Activated CD4-positive, alpha-beta T cell treated with anti-CD3 and anti-CD28 coated beads for 4 hours (primary cell): ENCODE measurements at regions not wholly inside any gene's neighbourhood (a gene's known extent, or its start where the extent isn't known, plus 50 kb on each side); places are given as distances from the start of the nearest gene placed in this dataset.

Experiments used
- DNase-seq, 2 donors: peaks; one replicate each; pipeline ENCODE4 v3.0.0-alpha.2; 2020

GRCh38 chr12:125193376-125194152 is 128.3 kb downstream of the AACS start:
- DNase-seq = no peak

- DNase-seq = no peak
Observed at GRCh38 chr12:125194163-125194773, 129.0 kb downstream of the AACS start.

GRCh38 chr12:125194987-125195386 is 129.8 kb downstream of the AACS start:
- no peak for DNase-seq

GRCh38 chr12:125197326-125197725 is 132.1 kb downstream of the AACS start:
- DNase-seq = no peak

GRCh38 chr12:125198652-125199051 is 133.4 kb downstream of the AACS start:
- DNase-seq = no peak

- DNase-seq = no peak
Observed at GRCh38 chr12:125201090-125201489, 135.9 kb downstream of the AACS start.

GRCh38 chr12:125201940-125202339 is 136.7 kb downstream of the AACS start:
- no peak for DNase-seq

- DNase-seq = no peak
Observed at GRCh38 chr12:125202421-125202820, 137.2 kb downstream of the AACS start.

GRCh38 chr12:125203145-125203765 is 138.0 kb downstream of the AACS start:
- DNase-seq = no peak

GRCh38 chr12:125205386-125205785 is 140.2 kb downstream of the AACS start:
- no peak for DNase-seq

- no peak for DNase-seq
Observed at GRCh38 chr12:125206711-125207110, 141.5 kb downstream of the AACS start.

- no peak for DNase-seq
Observed at GRCh38 chr12:125208334-125208733, 143.1 kb downstream of the AACS start.

- no peak for DNase-seq
Observed at GRCh38 chr12:125208942-125209341, 143.7 kb downstream of the AACS start.

- DNase-seq = no peak
Observed at GRCh38 chr12:125210104-125210755, 145.0 kb downstream of the AACS start.

GRCh38 chr12:125211464-125211863 is 146.2 kb downstream of the AACS start:
- DNase-seq = no peak

GRCh38 chr12:125214289-125214688 is 149.1 kb downstream of the AACS start:
- no peak for DNase-seq

- no peak for DNase-seq
Observed at GRCh38 chr12:125216756-125217155, 151.5 kb downstream of the AACS start.

GRCh38 chr12:125217308-125217707 is 152.1 kb downstream of the AACS start:
- DNase-seq = no peak

GRCh38 chr12:125218952-125219351 is 153.7 kb downstream of the AACS start:
- no peak for DNase-seq

GRCh38 chr12:125220404-125221273 is 155.4 kb downstream of the AACS start:
- no peak for DNase-seq

GRCh38 chr12:125221602-125222001 is 156.4 kb downstream of the AACS start:
- DNase-seq = no peak

GRCh38 chr12:125222876-125223275 is 157.6 kb downstream of the AACS start:
- DNase-seq = no peak

GRCh38 chr12:125225641-125226040 is 160.4 kb downstream of the AACS start:
- no peak for DNase-seq
